ENCODE measurements at regions not wholly inside any gene's neighbourhood (a gene's known extent, or its start where the extent isn't known, plus 50 kb on each side); places are given as distances from the start of the nearest gene placed in this dataset.

DNA sequence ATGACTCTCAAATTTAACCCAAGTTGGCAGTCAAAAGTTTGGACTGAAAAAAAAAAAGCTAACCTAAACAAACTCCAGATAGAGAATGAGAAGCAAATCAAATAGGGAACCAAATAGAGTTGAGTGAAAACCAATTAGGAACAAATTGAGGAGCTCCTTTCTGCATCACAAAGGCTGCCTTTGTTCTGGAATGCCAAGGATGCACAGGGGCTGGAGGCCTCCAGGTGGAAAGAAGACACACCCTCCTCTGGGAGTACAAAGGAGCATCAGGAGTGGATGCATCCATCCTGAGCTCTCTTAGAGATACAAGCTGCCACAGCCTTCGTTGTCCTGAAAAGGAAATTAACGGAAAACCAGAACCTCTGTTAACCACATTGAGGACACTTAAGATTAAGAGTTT lies 73.3 kb downstream of the MRGPRX1 start (continued):
- no peak for TF ChIP-seq MAX (IDR thresholded peaks at IDR 0.05)
- TF ChIP-seq TAF1 (IDR thresholded peaks at IDR 0.05; ENCODE audit: low read depth, low read length) = no peak
- TF ChIP-seq KDM1A (IDR thresholded peaks at IDR 0.05; ENCODE audit: borderline replicate concordance, low read length) = no peak
- no peak for TF ChIP-seq CTBP2 (IDR thresholded peaks at IDR 0.05; ENCODE audit: borderline replicate concordance, insufficient read depth, insufficient read length, low read length)
- no peak for TF ChIP-seq TBP (IDR thresholded peaks at IDR 0.05; ENCODE audit: low read depth, low read length)
- no peak for TF ChIP-seq RXRA (IDR thresholded peaks at IDR 0.05; ENCODE audit: insufficient read depth, low read depth, low read length)
- no peak for TF ChIP-seq YY1 (IDR thresholded peaks at IDR 0.05; ENCODE audit: low read depth, low read length)
- TF ChIP-seq TCF12 (IDR thresholded peaks at IDR 0.05; ENCODE audit: low read depth, low read length) = 0 out of 2 replicates have a peak, but pooled peaks have one; percentile 79
- no peak for TF ChIP-seq MAFK (IDR thresholded peaks at IDR 0.05; ENCODE audit: low read depth, low read length)
- TF ChIP-seq HDAC2 (IDR thresholded peaks at IDR 0.05; ENCODE audit: borderline replicate concordance in 1 of 2, low read depth in 2 of 2, low read length in 2 of 2) = no peak
- TF ChIP-seq CBX5 (IDR thresholded peaks at IDR 0.05; ENCODE audit: low read depth, low read length) = no peak
- no peak for TF ChIP-seq NRF1 (IDR thresholded peaks at IDR 0.05; ENCODE audit: low read depth, low read length)
- TF ChIP-seq ZNF274 (IDR thresholded peaks at IDR 0.05; ENCODE audit: borderline replicate concordance, extremely low read depth, low read length) = no peak
- no peak for TF ChIP-seq SP4 (IDR thresholded peaks at IDR 0.05; ENCODE audit: low read length)
- TF ChIP-seq, protein P1, sequence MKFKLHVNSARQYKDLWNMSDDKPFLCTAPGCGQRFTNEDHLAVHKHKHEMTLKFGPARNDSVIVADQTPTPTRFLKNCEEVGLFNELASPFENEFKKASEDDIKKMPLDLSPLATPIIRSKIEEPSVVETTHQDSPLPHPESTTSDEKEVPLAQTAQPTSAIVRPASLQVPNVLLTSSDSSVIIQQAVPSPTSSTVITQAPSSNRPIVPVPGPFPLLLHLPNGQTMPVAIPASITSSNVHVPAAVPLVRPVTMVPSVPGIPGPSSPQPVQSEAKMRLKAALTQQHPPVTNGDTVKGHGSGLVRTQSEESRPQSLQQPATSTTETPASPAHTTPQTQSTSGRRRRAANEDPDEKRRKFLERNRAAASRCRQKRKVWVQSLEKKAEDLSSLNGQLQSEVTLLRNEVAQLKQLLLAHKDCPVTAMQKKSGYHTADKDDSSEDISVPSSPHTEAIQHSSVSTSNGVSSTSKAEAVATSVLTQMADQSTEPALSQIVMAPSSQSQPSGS (IDR thresholded peaks at IDR 0.05; ENCODE audit: low read length) = no peak
- no peak for TF ChIP-seq GTF2F1 (IDR thresholded peaks at IDR 0.05; ENCODE audit: borderline replicate concordance, low read depth, low read length)
- no peak for TF ChIP-seq SAP30 (IDR thresholded peaks at IDR 0.05; ENCODE audit: insufficient read depth, insufficient replicate concordance, low read length)
- TF ChIP-seq TEAD4 (IDR thresholded peaks at IDR 0.05; ENCODE audit: low read depth, low read length) = peak; percentile 98
- no peak for TF ChIP-seq BACH1 (IDR thresholded peaks at IDR 0.05; ENCODE audit: low read length)
- TF ChIP-seq TAF7 (optimal IDR thresholded peaks at IDR 0.05; ENCODE audit: borderline replicate concordance, low read depth, low read length) = no peak
- TF ChIP-seq CHD1 (IDR thresholded peaks at IDR 0.05; ENCODE audit: low read depth, low read length) = no peak
- TF ChIP-seq RFX5 (IDR thresholded peaks at IDR 0.05; ENCODE audit: borderline replicate concordance, low read depth, low read length) = no peak
